ENCODE measurements at regions not wholly inside any gene's neighbourhood (a gene's known extent, or its start where the extent isn't known, plus 50 kb on each side); places are given as distances from the start of the nearest gene placed in this dataset.
A peak's percentile ranks its signal among the peaks of the same experiment; 100 is the strongest.
"Not testable (repeated sequence)": the region's sequence is repeated elsewhere in the genome, so short reads cannot be mapped to it uniquely, and the experiment has no call there.

- no peak for DNase-seq (ENCODE audit: extremely low read depth, low read depth)
- TF ChIP-seq CTCF (IDR thresholded peaks at IDR 0.05; ENCODE audit: low read depth, low read length, missing control alignments) = peak; percentile 23
- H3K4me3 ChIP-seq (replicated peaks; ENCODE audit: low read depth, low read length) = no peak overlapping the region
These were observed 93.1 kb upstream of the SMARCA2 start for GRCh38 chr9:1922026-1922425.

DNA sequence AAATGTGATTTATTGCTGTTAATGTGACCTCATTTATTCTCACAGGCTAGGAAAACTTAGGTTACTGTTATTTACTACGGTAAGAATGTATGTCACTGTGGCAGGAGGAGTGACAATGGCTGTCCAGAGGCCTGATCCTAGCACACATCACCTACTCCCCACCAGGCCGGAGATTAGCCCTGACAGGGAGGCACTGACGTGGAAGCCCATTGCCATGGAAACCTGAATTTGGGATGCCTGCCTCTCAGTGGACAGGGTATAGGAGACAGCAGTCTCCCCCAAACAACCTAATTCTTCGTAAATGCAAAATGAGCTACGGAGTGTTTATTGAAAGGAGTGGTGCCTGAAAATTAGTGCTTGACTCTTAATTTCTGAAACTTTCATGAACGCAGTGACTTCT, 87.6 kb upstream of the SMARCA2 start:
- no peak overlapping the region for H3K4me3 ChIP-seq (replicated peaks; ENCODE audit: low read depth, low read length)
- TF ChIP-seq CTCF (IDR thresholded peaks at IDR 0.05; ENCODE audit: low read depth, low read length, missing control alignments) = no peak
- no peak for DNase-seq (ENCODE audit: extremely low read depth, low read depth)

GRCh38 chr9:1929134-1929533, 86.0 kb upstream of the SMARCA2 start:
- no peak for TF ChIP-seq CTCF (IDR thresholded peaks at IDR 0.05; ENCODE audit: low read depth, low read length, missing control alignments)
- H3K4me3 ChIP-seq (replicated peaks; ENCODE audit: low read depth, low read length) = no peak overlapping the region
- no peak for DNase-seq (ENCODE audit: extremely low read depth, low read depth)

DNA sequence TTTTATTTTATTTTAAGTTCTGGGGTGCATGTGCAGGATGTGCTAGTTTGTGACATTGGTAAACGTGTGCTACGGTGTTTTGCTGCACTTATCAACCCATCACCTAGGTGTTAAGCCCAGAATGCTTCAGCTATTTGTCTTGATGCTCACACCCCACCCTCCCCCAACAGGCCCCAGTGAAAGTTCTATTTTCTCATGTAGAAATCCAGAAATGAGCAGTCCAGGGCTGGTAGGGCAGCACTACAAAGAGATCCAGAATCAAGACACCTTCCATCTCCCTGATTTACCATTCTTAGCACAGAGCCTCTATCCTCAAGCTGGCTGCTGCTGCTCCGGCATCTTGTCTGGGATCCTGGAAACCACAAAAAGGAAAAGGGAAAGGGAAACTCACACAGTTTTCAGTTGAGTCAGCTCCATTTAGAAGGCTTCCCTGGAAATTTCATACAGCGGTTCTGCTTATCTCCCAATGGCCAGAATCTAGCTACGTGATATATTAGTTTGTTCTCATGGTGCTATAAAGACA, 85.4 kb upstream of the SMARCA2 start:
- no peak for TF ChIP-seq CTCF (IDR thresholded peaks at IDR 0.05; ENCODE audit: low read depth, low read length, missing control alignments)
- H3K4me3 ChIP-seq (replicated peaks; ENCODE audit: low read depth, low read length) = no peak overlapping the region
- DNase-seq (ENCODE audit: extremely low read depth, low read depth) = no peak

- not testable (repeated sequence) for H3K4me3 ChIP-seq (replicated peaks; ENCODE audit: low read depth, low read length); DNase-seq (ENCODE audit: extremely low read depth, low read depth)
These were observed 84.9 kb upstream of the SMARCA2 start for GRCh38 chr9:1930245-1930736.

DNA sequence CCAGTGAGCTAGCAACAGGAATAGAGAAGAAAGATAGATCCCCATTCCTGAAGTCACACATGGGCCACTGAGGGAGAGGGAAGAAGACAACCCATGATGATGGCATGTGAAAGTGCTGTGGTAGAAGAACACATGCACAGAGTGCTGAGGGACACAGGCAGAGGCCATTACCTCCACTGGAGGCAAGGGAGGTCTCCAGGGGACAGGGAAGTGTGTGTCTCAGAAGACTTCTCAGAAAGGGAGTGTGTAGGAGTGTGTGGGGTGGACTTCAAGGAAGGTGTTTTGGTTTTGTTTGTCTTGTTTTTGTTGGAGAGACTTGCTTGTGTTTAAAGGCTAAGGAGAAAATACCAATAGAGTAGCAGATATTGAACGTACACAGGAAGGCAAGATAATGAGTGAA, 77.0 kb upstream of the SMARCA2 start:
- H3K4me3 ChIP-seq (replicated peaks; ENCODE audit: low read depth, low read length) = no peak overlapping the region
- no peak for TF ChIP-seq CTCF (IDR thresholded peaks at IDR 0.05; ENCODE audit: low read depth, low read length, missing control alignments)
- DNase-seq (ENCODE audit: extremely low read depth, low read depth) = no peak

GRCh38 chr9:1938675-1939170, 76.4 kb upstream of the SMARCA2 start:
- no peak overlapping the region for H3K4me3 ChIP-seq (replicated peaks; ENCODE audit: low read depth, low read length)
- no peak for TF ChIP-seq CTCF (IDR thresholded peaks at IDR 0.05; ENCODE audit: low read depth, low read length, missing control alignments)
- no peak for DNase-seq (ENCODE audit: extremely low read depth, low read depth)
